ENCODE measurements at regions not wholly inside any gene's neighbourhood (a gene's known extent, or its start where the extent isn't known, plus 50 kb on each side); places are given as distances from the start of the nearest gene placed in this dataset.

DNA sequence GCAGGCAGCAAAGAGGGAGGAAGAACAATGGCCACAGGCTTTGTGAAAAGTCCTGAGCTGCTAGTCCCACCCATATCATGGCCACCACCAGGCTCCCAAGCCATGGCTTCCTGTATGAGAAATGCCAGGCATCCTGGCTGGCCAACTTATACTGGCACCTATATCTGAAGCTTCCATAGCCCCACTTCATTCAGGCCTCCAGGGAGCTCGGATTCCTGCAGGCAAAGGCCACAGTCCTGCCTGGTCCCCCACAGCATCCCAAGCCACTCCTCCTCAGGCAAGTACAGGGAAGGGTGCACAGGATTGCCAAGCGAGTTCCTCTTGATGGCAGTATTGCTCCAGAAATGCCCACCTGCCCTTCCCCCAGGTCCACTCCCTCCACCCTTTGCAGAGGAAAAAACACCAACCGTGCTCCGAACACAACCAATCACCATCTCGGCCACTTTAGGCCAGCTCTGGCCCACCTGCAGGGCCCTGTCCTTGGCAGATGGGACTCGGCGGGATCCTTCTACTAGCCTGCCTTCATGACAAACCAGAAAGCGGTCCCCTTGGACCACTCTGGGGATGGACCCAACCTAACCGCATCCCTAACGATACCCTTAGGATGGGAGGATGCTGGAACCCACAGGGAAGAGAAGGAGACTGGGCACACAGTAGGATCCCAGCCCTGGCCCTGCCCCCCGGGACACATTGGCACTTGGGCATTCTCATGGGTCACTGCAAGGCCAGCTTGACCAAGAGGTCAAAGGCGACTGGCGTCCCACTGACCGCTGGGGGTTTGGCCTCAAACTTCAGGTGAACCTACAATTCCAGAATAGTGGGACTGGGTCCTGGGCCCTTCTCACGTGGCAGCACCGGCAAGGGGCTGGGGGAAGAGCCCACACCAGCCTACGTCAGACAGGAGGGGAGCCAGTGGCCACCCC is 220.4 kb upstream of the AGTR2 start:
- TF ChIP-seq, protein P1, sequence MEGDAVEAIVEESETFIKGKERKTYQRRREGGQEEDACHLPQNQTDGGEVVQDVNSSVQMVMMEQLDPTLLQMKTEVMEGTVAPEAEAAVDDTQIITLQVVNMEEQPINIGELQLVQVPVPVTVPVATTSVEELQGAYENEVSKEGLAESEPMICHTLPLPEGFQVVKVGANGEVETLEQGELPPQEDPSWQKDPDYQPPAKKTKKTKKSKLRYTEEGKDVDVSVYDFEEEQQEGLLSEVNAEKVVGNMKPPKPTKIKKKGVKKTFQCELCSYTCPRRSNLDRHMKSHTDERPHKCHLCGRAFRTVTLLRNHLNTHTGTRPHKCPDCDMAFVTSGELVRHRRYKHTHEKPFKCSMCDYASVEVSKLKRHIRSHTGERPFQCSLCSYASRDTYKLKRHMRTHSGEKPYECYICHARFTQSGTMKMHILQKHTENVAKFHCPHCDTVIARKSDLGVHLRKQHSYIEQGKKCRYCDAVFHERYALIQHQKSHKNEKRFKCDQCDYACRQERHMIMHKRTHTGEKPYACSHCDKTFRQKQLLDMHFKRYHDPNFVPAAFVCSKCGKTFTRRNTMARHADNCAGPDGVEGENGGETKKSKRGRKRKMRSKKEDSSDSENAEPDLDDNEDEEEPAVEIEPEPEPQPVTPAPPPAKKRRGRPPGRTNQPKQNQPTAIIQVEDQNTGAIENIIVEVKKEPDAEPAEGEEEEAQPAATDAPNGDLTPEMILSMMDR (IDR thresholded peaks at IDR 0.05; ENCODE audit: insufficient read depth, low read depth, low read length): no peak
- no peak for TF ChIP-seq EZH2 (IDR thresholded peaks at IDR 0.05; ENCODE audit: insufficient read depth, low read length)

Data from astrocyte (in vitro differentiated cells and primary cell).